Ovary (tissue), 7 donors: ENCODE measurements at regions not wholly inside any gene's neighbourhood (a gene's known extent, or its start where the extent isn't known, plus 50 kb on each side); places are given as distances from the start of the nearest gene placed in this dataset.

Experiments used
- DNase-seq, 5 donors: peaks; one replicate each; pipeline ENCODE4 v3.0.0-alpha.2; 2019 to 2020
- H3K27ac ChIP-seq, 2 donors: fragments of 200-600 bp; one replicate each; pipeline versions ENCODE4 v1.5.1 to v1.8.0; 2019 to 2022
- H3K27me3 ChIP-seq: fragments of 200-600 bp; one replicate; pipeline ENCODE4 v1.8.0; 2022
- H3K36me3 ChIP-seq: fragments of 200-600 bp; sonication (generic); one replicate; pipeline ENCODE4 v1.5.1; 2019
- H3K4me1 ChIP-seq: one replicate; pipeline ENCODE4 v1.8.1; 2013; ENCODE audit warnings: mild to moderate bottlenecking, moderate library complexity; ENCODE audit not compliant: insufficient read depth
- H3K4me3 ChIP-seq: fragments of 200-600 bp; sonication (generic); one replicate; pipeline ENCODE4 v1.5.1; 2017
- H3K9me3 ChIP-seq, 2 donors: fragments of 200-600 bp in 1 of 2; sonication (generic) in 1 of 2; one replicate each; pipeline versions ENCODE4 v1.5.1 to v1.8.1; 2013 to 2019; ENCODE audit warnings: mild to moderate bottlenecking in 1 of 2, moderate library complexity in 1 of 2
- CTCF ChIP-seq, 3 donors: fragments of 450-650 bp in 2 of 3; fragments of 200-600 bp in 1 of 3; IDR thresholded peaks; one replicate each; pipeline versions ENCODE4 v1.5.1 to v1.8.0; 2016 to 2022; ENCODE audit warnings: antibody characterized with exemption in 3 of 3, mild to moderate bottlenecking in 1 of 3
- EP300 ChIP-seq: sonication (generic); formaldehyde crosslinking; IDR thresholded peaks from one replicate; pipeline ENCODE4 v1.6.1; 2017; ENCODE audit warnings: antibody characterized with exemption
- POLR2A ChIP-seq: fragments of 450-650 bp; IDR thresholded peaks from one replicate; pipeline ENCODE4 v1.6.1; 2017; ENCODE audit warnings: antibody characterized with exemption, mild to moderate bottlenecking, moderate library complexity
- WGBS, 3 donors: extraction: QIAGEN DNeasy Blood & Tissue Kit in 1 of 3; methylation state at CpG; one replicate each; pipeline versions ENCODE4 v1.1.5 to v1.1.7; 2013 to 2017; 5-methylcytosine and 5-hydroxymethylcytosine counted together
- intact Hi-C, 4 donors: fragments of 100-400 bp; cut with DNase I; formaldehyde crosslinking; loops; one replicate each; pipeline versions ENCODE4 v1.11.0 to v1.15.1; 2022 to 2023
- donor health status: DM: no; HTN: no; CAD: no; lungs with moderate emphysema.
- donor health status: DM: no; HTN: no; CAD: no.
- donor health status: Bipolar disorder and iron deficiency.
- donor health status: DM: no; HTN: no; CAD: no.
- donor health status: DM: yes; HTN: yes; CAD: no.

DNA sequence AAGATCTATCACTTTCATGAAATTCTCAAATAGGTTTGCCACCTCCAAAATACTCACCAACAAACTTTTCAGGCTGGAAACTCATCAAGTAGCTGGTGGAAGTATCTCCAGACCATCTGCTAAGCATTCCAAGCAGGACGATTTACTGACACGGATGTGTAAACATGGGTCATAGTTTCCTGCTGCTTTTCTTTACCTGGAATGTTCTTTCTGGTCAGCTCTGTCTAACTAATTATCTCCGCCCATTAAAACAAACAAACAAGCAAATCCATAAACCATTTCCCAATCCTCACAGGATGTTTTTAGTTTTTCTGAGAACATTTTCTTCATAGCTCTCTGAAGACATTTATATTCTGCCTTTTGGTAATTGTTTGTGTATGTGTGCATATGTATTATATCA is 397.0 kb downstream of the METTL15 start:
- no peaks in the 10 kb centered on the region for H3K27me3 ChIP-seq
- no peak overlapping the region for H3K4me3 ChIP-seq
- intact Hi-C loops, result no loop called here
- no peaks in the 10 kb centered on the region for H3K36me3 ChIP-seq
- 57 to 70% (median 60%) methylated on average over 3 of the region's 3 CpGs for WGBS, 3 donors
- H3K9me3 ChIP-seq, result no peaks in the 10 kb centered on the region
- no peak for DNase-seq
- no peaks in the 10 kb centered on the region for H3K4me1 ChIP-seq
- no peak overlapping the region for H3K27ac ChIP-seq
- TF ChIP-seq POLR2A (no peak), EP300 (no peak), CTCF (IDR thresholded peaks at IDR 0.05) (no peak)

DNA sequence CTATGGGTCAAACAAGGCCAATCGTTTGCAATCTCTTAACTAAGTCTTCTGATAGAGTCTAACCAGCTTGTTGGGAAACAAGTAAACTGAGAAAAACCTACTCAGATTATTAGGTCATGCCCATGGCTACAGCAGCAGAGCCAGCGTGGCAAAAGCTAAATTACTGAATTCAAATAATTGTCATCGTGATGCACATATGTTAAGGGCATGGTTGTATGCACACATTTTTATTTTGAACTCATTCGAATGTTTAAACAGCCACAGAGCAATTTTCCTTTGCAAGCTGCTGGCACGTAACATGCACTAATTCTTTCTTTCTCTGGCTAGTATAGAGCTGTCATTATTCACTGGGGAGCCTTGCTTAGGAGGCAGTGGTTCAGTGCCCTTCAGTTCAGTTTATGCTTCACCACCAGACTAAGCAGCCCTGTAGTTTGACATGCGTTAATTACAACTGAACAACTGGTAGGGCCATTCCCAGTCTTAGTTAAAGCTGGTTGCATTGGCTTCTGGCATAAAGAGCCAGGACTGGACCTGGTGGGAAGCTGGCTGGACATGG is 396.4 kb downstream of the METTL15 start:
- H3K4me1 ChIP-seq, result no peaks in the 10 kb centered on the region
- 83 to 91% (median 84%) methylated on average over 6 of the region's 6 CpGs for WGBS, 3 donors
- no peaks in the 10 kb centered on the region for H3K27me3 ChIP-seq
- H3K36me3 ChIP-seq, result no peaks in the 10 kb centered on the region
- no peak overlapping the region for H3K4me3 ChIP-seq
- intact Hi-C loops, result no loop called here
- no peaks in the 10 kb centered on the region for H3K9me3 ChIP-seq
- H3K27ac ChIP-seq, result no peak overlapping the region
- TF ChIP-seq CTCF (IDR thresholded peaks at IDR 0.05) (no peak), POLR2A (no peak), EP300 (no peak)
- no peak for DNase-seq

DNA sequence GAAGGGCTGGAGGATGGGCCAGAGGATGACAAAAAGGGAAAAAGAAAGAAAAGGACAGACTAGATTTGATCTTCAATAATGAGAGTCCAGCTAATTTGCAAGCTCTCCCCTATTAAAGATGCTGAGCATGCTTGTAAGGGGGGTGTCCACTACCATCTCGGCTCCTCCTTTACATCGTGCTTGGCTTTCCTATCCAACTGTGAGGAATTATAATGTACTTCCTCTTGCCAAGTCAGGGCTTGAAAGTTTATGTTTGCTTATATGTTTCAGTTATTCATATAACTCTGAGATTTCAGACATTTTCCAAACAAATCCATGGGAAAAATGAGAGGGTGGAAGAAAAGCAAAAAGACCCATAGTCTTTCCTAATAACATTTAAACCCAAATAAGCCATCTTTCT is 387.1 kb downstream of the METTL15 start:
- Histone ChIP-seq H3K9me3 (no peaks in the 10 kb centered on the region), H3K4me1 (no peaks in the 10 kb centered on the region), H3K4me3 (no peak overlapping the region), H3K36me3 (no peaks in the 10 kb centered on the region), H3K27me3 (no peaks in the 10 kb centered on the region), H3K27ac (no peak overlapping the region)
- intact Hi-C loops, result no loop called here
- TF ChIP-seq CTCF (IDR thresholded peaks at IDR 0.05), result no peak
- TF ChIP-seq POLR2A, result no peak
- no peak for TF ChIP-seq EP300
- no peak for DNase-seq
- WGBS, 3 donors, result 58 to 68% (median 63%) methylated on average over 2 of the region's 2 CpGs

DNA sequence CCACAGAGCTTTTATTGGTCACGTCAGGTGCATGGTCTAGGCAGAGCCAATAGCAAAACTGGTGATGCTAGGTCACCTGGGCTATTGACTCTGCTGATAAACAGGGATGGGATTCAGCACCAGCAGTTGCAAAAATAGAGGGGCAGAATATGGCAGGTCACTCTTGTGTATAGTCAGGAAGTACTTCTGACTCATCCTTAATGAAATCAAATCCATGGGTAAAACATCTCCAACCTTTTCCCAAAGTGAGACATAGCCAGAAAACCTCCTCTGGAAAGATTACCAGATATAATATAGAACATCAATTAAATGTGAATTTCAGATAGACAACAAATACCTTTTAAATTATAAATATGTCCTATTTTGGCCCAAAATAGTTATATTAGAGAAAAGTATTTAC is 383.2 kb downstream of the METTL15 start:
- Histone ChIP-seq H3K9me3 (no peaks in the 10 kb centered on the region), H3K27me3 (no peaks in the 10 kb centered on the region), H3K4me3 (no peak overlapping the region), H3K27ac (no peak overlapping the region), H3K36me3 (no peaks in the 10 kb centered on the region), H3K4me1 (no peaks in the 10 kb centered on the region)
- TF ChIP-seq POLR2A, result no peak
- DNase-seq, result no peak
- 94 to 100% (median 100%) methylated on average over 1 of the region's 1 CpG for WGBS, 3 donors
- intact Hi-C loops, result no loop called here

GRCh38 chr11:28490773-28491382 is 382.7 kb downstream of the METTL15 start:
- intact Hi-C loops, result no loop called here

More at GRCh38 chr11:28490773-28491382, 382.7 kb downstream of the METTL15 start:
- TF ChIP-seq POLR2A (no peak), CTCF (IDR thresholded peaks at IDR 0.05) (no peak), EP300 (no peak)
- H3K4me3 ChIP-seq, result no peak overlapping the region
- no peaks in the 10 kb centered on the region for H3K27me3 ChIP-seq
- no peak overlapping the region for H3K27ac ChIP-seq
- no peaks in the 10 kb centered on the region for H3K9me3 ChIP-seq
- DNase-seq, result no peak
- H3K36me3 ChIP-seq, result no peaks in the 10 kb centered on the region
- H3K4me1 ChIP-seq, result no peaks in the 10 kb centered on the region
